ENCODE measurements at regions not wholly inside any gene's neighbourhood (a gene's known extent, or its start where the extent isn't known, plus 50 kb on each side); places are given as distances from the start of the nearest gene placed in this dataset.

- 93% methylated on average over 6 of the region's 6 CpGs for WGBS
- H3K27me3 ChIP-seq (ENCODE audit: control insufficient read depth in 2 of 2, insufficient read depth in 1 of 2, low read length in 1 of 2), result no peaks in the 10 kb centered on the region
Measured at GRCh38 chr5:127223256-127223974, 67.2 kb upstream of the MEGF10 start.

GRCh38 chr5:127227881-127228280, 62.7 kb upstream of the MEGF10 start:
- WGBS, result 98% methylated on average over 4 of the region's 4 CpGs
- Histone ChIP-seq H3K36me3 (ENCODE audit: control insufficient read depth in 2 of 2, insufficient read depth in 2 of 2, low read length in 1 of 2) (no peaks in the 10 kb centered on the region), H3K27me3 (ENCODE audit: control insufficient read depth in 2 of 2, insufficient read depth in 1 of 2, low read length in 1 of 2) (no peaks in the 10 kb centered on the region), H3K4me3 (ENCODE audit: low read length in 2 of 2) (no peak overlapping the region), H3K9me3 (ENCODE audit: control insufficient read depth in 2 of 2, insufficient read depth in 1 of 2, low read length in 1 of 2) (peaks cover 0 to 2% of the 10 kb centered on the region in 2 donors), H3K4me1 (ENCODE audit: control insufficient read depth in 2 of 2, insufficient read depth in 2 of 2, low read length in 2 of 2) (peaks cover 3 to 11% of the 10 kb centered on the region in 2 donors), H3K27ac (ENCODE audit: low read depth in 1 of 2, low read length in 1 of 2) (no peak overlapping the region)
- DNase-seq (ENCODE audit: low read depth in 6 of 9, low spot score in 9 of 9), result no peak

More at GRCh38 chr5:127223256-127223974, 67.2 kb upstream of the MEGF10 start:
- no peak for DNase-seq (ENCODE audit: low read depth in 6 of 9, low spot score in 9 of 9)
- no peaks in the 10 kb centered on the region for H3K36me3 ChIP-seq (ENCODE audit: control insufficient read depth in 2 of 2, insufficient read depth in 2 of 2, low read length in 1 of 2)
- no peak overlapping the region for H3K27ac ChIP-seq (ENCODE audit: low read depth in 1 of 2, low read length in 1 of 2)
- H3K4me3 ChIP-seq (ENCODE audit: low read length in 2 of 2), result no peak overlapping the region
- no peaks in the 10 kb centered on the region for H3K9me3 ChIP-seq (ENCODE audit: control insufficient read depth in 2 of 2, insufficient read depth in 1 of 2, low read length in 1 of 2)
- H3K4me1 ChIP-seq (ENCODE audit: control insufficient read depth in 2 of 2, insufficient read depth in 2 of 2, low read length in 2 of 2), result no peaks in the 10 kb centered on the region

GRCh38 chr5:127228540-127229184, 61.9 kb upstream of the MEGF10 start:
- peak in 1 of 9 donors; percentile 3 for DNase-seq (ENCODE audit: low read depth in 6 of 9, low spot score in 9 of 9)
- H3K27ac ChIP-seq (ENCODE audit: low read depth in 1 of 2, low read length in 1 of 2), result no peak overlapping the region
- WGBS, result 67% methylated on average over 18 of the region's 18 CpGs
- peaks cover 0 to 2% of the 10 kb centered on the region in 2 donors for H3K9me3 ChIP-seq (ENCODE audit: control insufficient read depth in 2 of 2, insufficient read depth in 1 of 2, low read length in 1 of 2)
- no peaks in the 10 kb centered on the region for H3K27me3 ChIP-seq (ENCODE audit: control insufficient read depth in 2 of 2, insufficient read depth in 1 of 2, low read length in 1 of 2)
- peaks cover 3 to 11% of the 10 kb centered on the region in 2 donors for H3K4me1 ChIP-seq (ENCODE audit: control insufficient read depth in 2 of 2, insufficient read depth in 2 of 2, low read length in 2 of 2)
- peak overlapping the region; percentile 55 to 71 for H3K4me3 ChIP-seq (ENCODE audit: low read length in 2 of 2)
- no peaks in the 10 kb centered on the region for H3K36me3 ChIP-seq (ENCODE audit: control insufficient read depth in 2 of 2, insufficient read depth in 2 of 2, low read length in 1 of 2)

- Histone ChIP-seq H3K27ac (ENCODE audit: low read depth in 1 of 2, low read length in 1 of 2) (peak overlapping the region; percentile 60 to 89), H3K27me3 (ENCODE audit: control insufficient read depth in 2 of 2, insufficient read depth in 1 of 2, low read length in 1 of 2) (no peaks in the 10 kb centered on the region), H3K9me3 (ENCODE audit: control insufficient read depth in 2 of 2, insufficient read depth in 1 of 2, low read length in 1 of 2) (peaks cover 0 to 2% of the 10 kb centered on the region in 2 donors), H3K36me3 (ENCODE audit: control insufficient read depth in 2 of 2, insufficient read depth in 2 of 2, low read length in 1 of 2) (no peaks in the 10 kb centered on the region), H3K4me3 (ENCODE audit: low read length in 2 of 2) (peak overlapping the region; percentile 55 to 71), H3K4me1 (ENCODE audit: control insufficient read depth in 2 of 2, insufficient read depth in 2 of 2, low read length in 2 of 2) (peaks cover 3 to 11% of the 10 kb centered on the region in 2 donors)
- WGBS, result under 1% methylated on average over 61 of the region's 61 CpGs
- peak; percentile 25 to 83 (median 54) for DNase-seq (ENCODE audit: low read depth in 6 of 9, low spot score in 9 of 9)
Measured at GRCh38 chr5:127229185-127229889, 61.3 kb upstream of the MEGF10 start.

- Histone ChIP-seq H3K27ac (ENCODE audit: low read depth in 1 of 2, low read length in 1 of 2) (no peak overlapping the region), H3K36me3 (ENCODE audit: control insufficient read depth in 2 of 2, insufficient read depth in 2 of 2, low read length in 1 of 2) (no peaks in the 10 kb centered on the region), H3K9me3 (ENCODE audit: control insufficient read depth in 2 of 2, insufficient read depth in 1 of 2, low read length in 1 of 2) (peaks cover 0 to 2% of the 10 kb centered on the region in 2 donors), H3K4me1 (ENCODE audit: control insufficient read depth in 2 of 2, insufficient read depth in 2 of 2, low read length in 2 of 2) (peaks cover 3 to 11% of the 10 kb centered on the region in 2 donors), H3K4me3 (ENCODE audit: low read length in 2 of 2) (no peak overlapping the region), H3K27me3 (ENCODE audit: control insufficient read depth in 2 of 2, insufficient read depth in 1 of 2, low read length in 1 of 2) (no peaks in the 10 kb centered on the region)
- no peak for DNase-seq (ENCODE audit: low read depth in 6 of 9, low spot score in 9 of 9)
- WGBS, result 98% methylated on average over 3 of the region's 3 CpGs
Measured at GRCh38 chr5:127231118-127231517, 59.5 kb upstream of the MEGF10 start.

GRCh38 chr5:127233590-127233989, 57.0 kb upstream of the MEGF10 start:
- Histone ChIP-seq H3K4me3 (ENCODE audit: low read length in 2 of 2) (no peak overlapping the region), H3K27me3 (ENCODE audit: control insufficient read depth in 2 of 2, insufficient read depth in 1 of 2, low read length in 1 of 2) (no peaks in the 10 kb centered on the region), H3K4me1 (ENCODE audit: control insufficient read depth in 2 of 2, insufficient read depth in 2 of 2, low read length in 2 of 2) (peaks cover 3 to 11% of the 10 kb centered on the region in 2 donors), H3K27ac (ENCODE audit: low read depth in 1 of 2, low read length in 1 of 2) (no peak overlapping the region), H3K9me3 (ENCODE audit: control insufficient read depth in 2 of 2, insufficient read depth in 1 of 2, low read length in 1 of 2) (peaks cover 0 to 2% of the 10 kb centered on the region in 2 donors), H3K36me3 (ENCODE audit: control insufficient read depth in 2 of 2, insufficient read depth in 2 of 2, low read length in 1 of 2) (no peaks in the 10 kb centered on the region)
- no peak for DNase-seq (ENCODE audit: low read depth in 6 of 9, low spot score in 9 of 9)
- WGBS, result 64% methylated on average over 3 of the region's 3 CpGs

- H3K4me3 ChIP-seq (ENCODE audit: low read length in 2 of 2), result no peak overlapping the region
- H3K4me1 ChIP-seq (ENCODE audit: control insufficient read depth in 2 of 2, insufficient read depth in 2 of 2, low read length in 2 of 2), result peaks cover under 1 to 2% of the 10 kb centered on the region in 2 donors
- over 99% methylated on average over 4 of the region's 4 CpGs for WGBS
- H3K27ac ChIP-seq (ENCODE audit: low read depth in 1 of 2, low read length in 1 of 2), result no peak overlapping the region
- no peaks in the 10 kb centered on the region for H3K9me3 ChIP-seq (ENCODE audit: control insufficient read depth in 2 of 2, insufficient read depth in 1 of 2, low read length in 1 of 2)
- H3K27me3 ChIP-seq (ENCODE audit: control insufficient read depth in 2 of 2, insufficient read depth in 1 of 2, low read length in 1 of 2), result no peaks in the 10 kb centered on the region
- H3K36me3 ChIP-seq (ENCODE audit: control insufficient read depth in 2 of 2, insufficient read depth in 2 of 2, low read length in 1 of 2), result no peaks in the 10 kb centered on the region
- no peak for DNase-seq (ENCODE audit: low read depth in 6 of 9, low spot score in 9 of 9)
Measured at GRCh38 chr5:127235136-127235535, 55.5 kb upstream of the MEGF10 start.

GRCh38 chr5:127236254-127236653, 54.3 kb upstream of the MEGF10 start:
- Histone ChIP-seq H3K4me3 (ENCODE audit: low read length in 2 of 2) (no peak overlapping the region), H3K27me3 (ENCODE audit: control insufficient read depth in 2 of 2, insufficient read depth in 1 of 2, low read length in 1 of 2) (no peaks in the 10 kb centered on the region), H3K36me3 (ENCODE audit: control insufficient read depth in 2 of 2, insufficient read depth in 2 of 2, low read length in 1 of 2) (no peaks in the 10 kb centered on the region), H3K27ac (ENCODE audit: low read depth in 1 of 2, low read length in 1 of 2) (no peak overlapping the region), H3K4me1 (ENCODE audit: control insufficient read depth in 2 of 2, insufficient read depth in 2 of 2, low read length in 2 of 2) (no peaks in the 10 kb centered on the region), H3K9me3 (ENCODE audit: control insufficient read depth in 2 of 2, insufficient read depth in 1 of 2, low read length in 1 of 2) (no peaks in the 10 kb centered on the region)
- WGBS, result 94% methylated on average over 1 of the region's 1 CpG
- no peak for DNase-seq (ENCODE audit: low read depth in 6 of 9, low spot score in 9 of 9)
